ENCODE measurements at regions not wholly inside any gene's neighbourhood (a gene's known extent, or its start where the extent isn't known, plus 50 kb on each side); places are given as distances from the start of the nearest gene placed in this dataset.

- DNase-seq: no peak
Observed at GRCh38 chr11:33615751-33616150, 84.9 kb downstream of the C11orf91 start.

- no peak for DNase-seq
Observed at GRCh38 chr11:33613404-33613803, 87.2 kb downstream of the C11orf91 start.

GRCh38 chr11:33610903-33611302 is 89.7 kb downstream of the C11orf91 start:
- no peak for DNase-seq

- no peak for DNase-seq
Observed at GRCh38 chr11:33608386-33608785, 92.2 kb downstream of the C11orf91 start.

- no peak for DNase-seq
Observed at GRCh38 chr11:33606762-33607161, 93.9 kb downstream of the C11orf91 start.

GRCh38 chr11:33605703-33606102 is 94.9 kb downstream of the C11orf91 start:
- no peak for DNase-seq

- no peak for DNase-seq
Observed at GRCh38 chr11:33598426-33599069, 102.1 kb downstream of the C11orf91 start.

GRCh38 chr11:33594188-33594587 is 106.4 kb downstream of the C11orf91 start:
- DNase-seq: no peak

- DNase-seq: no peak
Observed at GRCh38 chr11:33590441-33590840, 110.2 kb downstream of the C11orf91 start.

GRCh38 chr11:33588056-33588455 is 112.6 kb downstream of the C11orf91 start:
- DNase-seq: no peak

- no peak for DNase-seq
Observed at GRCh38 chr11:33585586-33586209, 114.9 kb downstream of the C11orf91 start.

- no peak for DNase-seq
Observed at GRCh38 chr11:33582636-33583325, 117.8 kb downstream of the C11orf91 start.

GRCh38 chr11:33579101-33579500 is 121.5 kb downstream of the C11orf91 start:
- DNase-seq: no peak

- DNase-seq: no peak
Observed at GRCh38 chr11:33577204-33577603, 123.4 kb downstream of the C11orf91 start.

- no peak for DNase-seq
Observed at GRCh38 chr11:33575311-33575710, 125.3 kb downstream of the C11orf91 start.

GRCh38 chr11:33574331-33574730 is 126.3 kb downstream of the C11orf91 start:
- no peak for DNase-seq

- no peak for DNase-seq
Observed at GRCh38 chr11:33569333-33569732, 131.3 kb downstream of the C11orf91 start.

GRCh38 chr11:33567004-33567403 is 133.6 kb downstream of the C11orf91 start:
- no peak for DNase-seq

GRCh38 chr11:33564856-33565453 is 135.7 kb downstream of the C11orf91 start:
- DNase-seq: no peak

- no peak for DNase-seq
Observed at GRCh38 chr11:33560729-33561128, 139.9 kb downstream of the C11orf91 start.

GRCh38 chr11:33559567-33559966 is 141.1 kb downstream of the C11orf91 start:
- no peak for DNase-seq

- DNase-seq: no peak
Observed at GRCh38 chr11:33558097-33558496, 142.5 kb downstream of the C11orf91 start.

GRCh38 chr11:33557201-33557600 is 143.4 kb downstream of the C11orf91 start:
- DNase-seq: no peak

- DNase-seq: no peak
Observed at GRCh38 chr11:33554219-33554618, 146.4 kb downstream of the C11orf91 start.
